Loucy (cell line): ENCODE measurements at regions not wholly inside any gene's neighbourhood (a gene's known extent, or its start where the extent isn't known, plus 50 kb on each side); places are given as distances from the start of the nearest gene placed in this dataset.

Source experiments
- H2AFZ ChIP-seq: fragments of 200-600 bp; sonication (generic); 2 replicates; pipeline ENCODE4 v1.6.0; 2016; ENCODE audit warnings: antibody characterized with exemption, mild to moderate bottlenecking, low read length, moderate library complexity
- H3F3A ChIP-seq: fragments of 200-600 bp; 2 replicates; pipeline ENCODE4 v1.6.0; 2016; ENCODE audit warnings: antibody characterized with exemption, low read depth, mild to moderate bottlenecking
- H3K27me3 ChIP-seq: fragments of 200-600 bp; sonication (generic); 2 replicates; pipeline ENCODE4 v1.6.1; 2014; ENCODE audit warnings: low read length, mild to moderate bottlenecking; ENCODE audit not compliant: insufficient read depth, poor library complexity, severe bottlenecking
- H3K36me3 ChIP-seq: fragments of 200-600 bp; sonication (generic); 2 replicates; pipeline ENCODE4 v1.6.1; 2016; ENCODE audit warnings: low read length; ENCODE audit not compliant: insufficient read depth
- H3K4me1 ChIP-seq: fragments of 200-600 bp; sonication (generic); 2 replicates; pipeline ENCODE4 v1.5.1; 2014; ENCODE audit warnings: low read length, mild to moderate bottlenecking; ENCODE audit not compliant: insufficient read depth, poor library complexity, severe bottlenecking
- H3K4me2 ChIP-seq: fragments of 200-600 bp; sonication (generic); 2 replicates; pipeline ENCODE4 v1.6.0; 2014; ENCODE audit warnings: antibody characterized with exemption, low read length, low read depth, mild to moderate bottlenecking; ENCODE audit not compliant: poor library complexity, severe bottlenecking
- H3K4me3 ChIP-seq: fragments of 200-600 bp; sonication (generic); 2 replicates; pipeline ENCODE4 v1.5.1; 2014; ENCODE audit warnings: low read length, mild to moderate bottlenecking, mixed read lengths; ENCODE audit not compliant: poor library complexity, severe bottlenecking
- H3K79me2 ChIP-seq: fragments of 200-600 bp; sonication (generic); 2 replicates; pipeline ENCODE4 v1.6.1; 2014; ENCODE audit warnings: low read length; ENCODE audit not compliant: insufficient read depth
- H3K9ac ChIP-seq: fragments of 200-600 bp; sonication (generic); 2 replicates; pipeline ENCODE4 v1.6.0; 2014; ENCODE audit warnings: mild to moderate bottlenecking, low read depth, low read length, moderate library complexity; ENCODE audit not compliant: poor library complexity, severe bottlenecking
- H3K9me2 ChIP-seq: fragments of 200-600 bp; sonication (generic); replicated peaks from 2 replicates; pipeline ENCODE4 v1.6.1; 2016; ENCODE audit warnings: low read depth, low read length, mixed read lengths
- H3K9me3 ChIP-seq: fragments of 200-600 bp; sonication (generic); 2 replicates; pipeline ENCODE4 v1.6.1; 2014; ENCODE audit warnings: mild to moderate bottlenecking, antibody characterized with exemption, low read length, low read depth; ENCODE audit not compliant: insufficient read depth
- H4K20me1 ChIP-seq: fragments of 200-600 bp; sonication (generic); 2 replicates; pipeline ENCODE4 v1.6.0; 2014; ENCODE audit warnings: antibody characterized with exemption, low read length, mild to moderate bottlenecking; ENCODE audit not compliant: insufficient read depth, poor library complexity, severe bottlenecking
- CTCF ChIP-seq: fragments of 200-600 bp; sonication (generic); conservative IDR thresholded peaks from 2 replicates; pipeline ENCODE4 v1.5.1; 2014; ENCODE audit warnings: mild to moderate bottlenecking, antibody characterized with exemption, low read length
- EZH2phosphoT487 ChIP-seq: fragments of 200-600 bp; IDR thresholded peaks from 2 replicates; pipeline ENCODE4 v1.6.1; 2018; ENCODE audit warnings: antibody characterized with exemption, mild to moderate bottlenecking, moderate library complexity, borderline replicate concordance

GRCh38 chr19:30667746-30668145, 295.6 kb downstream of the ZNF536 start:
- no peaks in the 10 kb centered on the region for H3K9me2 ChIP-seq
- H2AFZ ChIP-seq, result no peak overlapping the region
- H3K4me3 ChIP-seq, result no peak overlapping the region
- no peak overlapping the region for H3K9ac ChIP-seq
- no peaks in the 10 kb centered on the region for H3F3A ChIP-seq
- H3K9me3 ChIP-seq, result no peaks in the 10 kb centered on the region
- H3K79me2 ChIP-seq, result no peaks in the 10 kb centered on the region
- H3K4me2 ChIP-seq, result no peak overlapping the region
- no peak for TF ChIP-seq EZH2phosphoT487
- TF ChIP-seq CTCF, result no peak
- no peaks in the 10 kb centered on the region for H4K20me1 ChIP-seq
- no peaks in the 10 kb centered on the region for H3K4me1 ChIP-seq
- H3K27me3 ChIP-seq, result no peaks in the 10 kb centered on the region
- H3K36me3 ChIP-seq, result no peaks in the 10 kb centered on the region

- Histone ChIP-seq H3K4me2 (no peak overlapping the region), H3K4me1 (no peaks in the 10 kb centered on the region), H3K9me3 (no peaks in the 10 kb centered on the region), H3K27me3 (no peaks in the 10 kb centered on the region), H3K4me3 (no peak overlapping the region), H4K20me1 (no peaks in the 10 kb centered on the region), H3K9me2 (no peaks in the 10 kb centered on the region), H2AFZ (no peak overlapping the region), H3K9ac (no peak overlapping the region), H3K79me2 (no peaks in the 10 kb centered on the region), H3F3A (no peaks in the 10 kb centered on the region), H3K36me3 (no peaks in the 10 kb centered on the region)
- TF ChIP-seq EZH2phosphoT487 (no peak), CTCF (no peak)
Observed at GRCh38 chr19:30667227-30667626, 295.0 kb downstream of the ZNF536 start.

GRCh38 chr19:30666301-30666803, 294.2 kb downstream of the ZNF536 start:
- Histone ChIP-seq H3K4me2 (no peak overlapping the region), H2AFZ (no peak overlapping the region), H3K9ac (no peak overlapping the region), H3K79me2 (no peaks in the 10 kb centered on the region), H3K9me2 (no peaks in the 10 kb centered on the region), H3K4me1 (no peaks in the 10 kb centered on the region), H3K27me3 (no peaks in the 10 kb centered on the region), H3K36me3 (no peaks in the 10 kb centered on the region), H3K4me3 (no peak overlapping the region), H4K20me1 (no peaks in the 10 kb centered on the region), H3F3A (no peaks in the 10 kb centered on the region), H3K9me3 (no peaks in the 10 kb centered on the region)
- TF ChIP-seq EZH2phosphoT487 (no peak), CTCF (peak; percentile 92)
